BLaER1 (cell line): ENCODE measurements at regions not wholly inside any gene's neighbourhood (a gene's known extent, or its start where the extent isn't known, plus 50 kb on each side); places are given as distances from the start of the nearest gene placed in this dataset.

Experiments
- H3K27ac ChIP-seq: shearing (Covaris generic); formaldehyde crosslinking; 2 replicates; pipeline ENCODE4 v1.8.1; 2022
- H3K27me3 ChIP-seq: shearing (Covaris generic); formaldehyde crosslinking; 2 replicates; pipeline ENCODE4 v1.8.1; 2022
- H3K36me3 ChIP-seq: shearing (Covaris generic); formaldehyde crosslinking; 2 replicates; pipeline ENCODE4 v1.8.1; 2022
- H3K4me1 ChIP-seq: shearing (Covaris generic); formaldehyde crosslinking; 2 replicates; pipeline ENCODE4 v1.8.1; 2022
- H3K4me2 ChIP-seq: shearing (Covaris generic); formaldehyde crosslinking; 2 replicates; pipeline ENCODE4 v1.8.1; 2022
- H3K4me3 ChIP-seq: shearing (Covaris generic); formaldehyde crosslinking; 2 replicates; pipeline ENCODE4 v1.8.1; 2022
- H3K9ac ChIP-seq: shearing (Covaris generic); formaldehyde crosslinking; 2 replicates; pipeline ENCODE4 v1.8.1; 2022
- H3K9me3 ChIP-seq: shearing (Covaris generic); formaldehyde crosslinking; 2 replicates; pipeline ENCODE4 v1.8.1; 2022
- H4K20me1 ChIP-seq: shearing (Covaris generic); formaldehyde crosslinking; 2 replicates; pipeline ENCODE4 v1.8.1; 2022
- Cebpa-rat ChIP-seq: shearing (Covaris generic); IDR thresholded peaks from 2 replicates; pipeline ENCODE4 v1.8.1; 2022

DNA sequence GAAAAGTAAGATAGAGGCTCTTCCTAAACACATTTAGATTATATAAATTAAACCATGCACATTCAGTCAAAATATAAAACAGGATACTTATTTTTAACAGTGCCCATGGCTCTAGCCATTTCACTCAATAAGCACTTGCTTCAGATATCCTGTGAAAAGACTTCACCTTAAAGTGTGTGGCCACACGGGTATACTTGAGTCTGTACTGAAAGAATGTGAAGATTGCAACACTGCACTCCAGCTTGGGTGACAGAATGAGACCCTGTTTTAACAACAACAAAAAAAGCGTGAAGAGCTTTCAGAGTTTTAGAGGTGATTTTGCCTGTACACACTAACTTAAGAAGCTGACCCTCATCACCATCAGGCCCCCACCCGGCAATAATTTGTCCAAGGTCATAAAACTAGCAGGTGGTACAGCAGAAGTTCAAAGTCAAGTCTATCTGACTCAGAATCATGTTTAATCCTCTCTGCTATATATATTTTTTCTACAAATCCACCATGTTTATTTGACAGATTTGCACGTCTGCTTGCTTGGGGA, 203.5 kb upstream of the GUCY1A2 start:
- Histone ChIP-seq H3K9ac (no peak overlapping the region), H3K4me1 (no peaks in the 10 kb centered on the region), H4K20me1 (no peaks in the 10 kb centered on the region), H3K4me3 (no peak overlapping the region), H3K4me2 (no peak overlapping the region), H3K27me3 (no peaks in the 10 kb centered on the region), H3K9me3 (no peaks in the 10 kb centered on the region), H3K27ac (no peak overlapping the region), H3K36me3 (no peaks in the 10 kb centered on the region)
- no peak for TF ChIP-seq Cebpa-rat

DNA sequence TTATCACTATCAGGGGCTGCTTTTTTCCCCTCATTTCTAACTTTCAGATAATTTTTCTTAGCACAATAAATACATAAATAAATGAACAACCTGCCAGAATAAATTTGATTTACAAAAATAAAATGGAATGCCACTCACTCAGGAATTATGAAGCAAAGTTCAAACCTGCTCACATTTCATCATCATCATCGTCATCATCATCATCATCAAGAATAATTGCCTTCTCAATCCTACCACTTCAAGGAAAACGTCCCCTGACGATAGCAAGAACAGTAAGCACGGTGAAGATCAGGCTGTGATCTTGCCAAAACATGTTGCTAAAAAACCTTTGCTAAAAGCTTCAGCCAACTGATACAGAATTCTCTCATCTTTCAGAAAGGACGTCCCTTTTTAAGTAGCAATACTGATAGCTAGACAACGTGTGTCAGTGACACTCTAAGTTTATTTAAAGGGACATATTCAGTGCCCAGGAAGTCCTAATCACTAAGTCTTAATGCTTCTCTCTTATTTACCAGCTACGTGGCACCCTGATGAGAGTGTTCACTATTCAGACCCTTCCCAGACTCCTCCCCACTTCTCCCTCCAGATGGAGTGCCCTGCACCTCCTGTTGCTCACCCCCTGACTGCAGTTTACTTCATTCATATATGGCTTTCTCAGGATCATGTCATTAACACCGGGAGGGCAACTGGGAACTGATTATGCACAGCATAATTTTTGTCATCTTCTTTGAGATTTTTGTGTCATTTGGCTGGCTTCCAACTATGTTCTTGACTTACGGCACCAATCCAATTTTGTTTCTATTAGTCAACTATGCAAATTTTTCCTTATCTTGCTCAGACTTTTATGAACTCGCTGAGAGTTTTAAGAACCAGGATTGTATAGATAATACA, 200.1 kb upstream of the GUCY1A2 start:
- Histone ChIP-seq H3K27ac (no peak overlapping the region), H3K4me2 (no peak overlapping the region), H3K27me3 (no peaks in the 10 kb centered on the region), H3K9me3 (no peaks in the 10 kb centered on the region), H3K4me3 (no peak overlapping the region), H4K20me1 (no peaks in the 10 kb centered on the region), H3K36me3 (no peaks in the 10 kb centered on the region), H3K4me1 (no peaks in the 10 kb centered on the region), H3K9ac (no peak overlapping the region)
- no peak for TF ChIP-seq Cebpa-rat

- Histone ChIP-seq H3K4me1 (no peaks in the 10 kb centered on the region), H3K36me3 (no peaks in the 10 kb centered on the region), H3K9ac (no peak overlapping the region), H4K20me1 (no peaks in the 10 kb centered on the region), H3K9me3 (no peaks in the 10 kb centered on the region), H3K4me3 (no peak overlapping the region), H3K27ac (no peak overlapping the region), H3K4me2 (no peak overlapping the region), H3K27me3 (no peaks in the 10 kb centered on the region)
- no peak for TF ChIP-seq Cebpa-rat
Observed at GRCh38 chr11:107217444-107217843, 199.2 kb upstream of the GUCY1A2 start.

GRCh38 chr11:107215010-107215409, 196.7 kb upstream of the GUCY1A2 start:
- H3K36me3 ChIP-seq: no peaks in the 10 kb centered on the region
- H3K27me3 ChIP-seq: no peaks in the 10 kb centered on the region
- TF ChIP-seq Cebpa-rat: no peak
- no peaks in the 10 kb centered on the region for H4K20me1 ChIP-seq
- H3K9me3 ChIP-seq: no peaks in the 10 kb centered on the region
- H3K9ac ChIP-seq: no peak overlapping the region
- no peak overlapping the region for H3K4me2 ChIP-seq
- no peak overlapping the region for H3K4me3 ChIP-seq
- no peaks in the 10 kb centered on the region for H3K4me1 ChIP-seq
- no peak overlapping the region for H3K27ac ChIP-seq

DNA sequence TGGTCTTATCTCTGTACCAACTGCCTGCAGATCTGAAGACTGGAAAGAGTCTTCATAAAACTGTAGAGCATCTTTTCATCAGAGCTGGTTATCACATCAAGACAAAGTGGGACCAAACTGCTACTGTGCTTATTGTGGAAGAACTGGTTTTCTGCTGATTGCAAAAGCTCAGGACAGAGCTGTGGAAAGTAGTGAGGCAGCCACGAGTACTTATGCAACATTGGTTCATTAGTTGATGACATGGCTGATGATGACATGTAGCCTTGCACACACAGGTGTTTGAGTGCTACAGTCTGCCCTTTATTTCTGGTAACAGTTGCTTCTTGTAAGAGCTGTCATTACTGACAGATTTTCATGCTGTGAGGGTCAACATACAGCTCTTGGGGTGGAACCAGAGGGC, 185.4 kb upstream of the GUCY1A2 start:
- Histone ChIP-seq H3K4me2 (no peak overlapping the region), H3K27ac (no peak overlapping the region), H3K27me3 (no peaks in the 10 kb centered on the region)

GRCh38 chr11:107202241-107202640, 184.0 kb upstream of the GUCY1A2 start:
- no peaks in the 10 kb centered on the region for H3K36me3 ChIP-seq
- H3K9ac ChIP-seq: no peak overlapping the region
- H3K27ac ChIP-seq: no peak overlapping the region
- H3K4me1 ChIP-seq: peaks cover 9% of the 10 kb centered on the region
- H3K9me3 ChIP-seq: peaks cover 8% of the 10 kb centered on the region
- no peaks in the 10 kb centered on the region for H3K27me3 ChIP-seq
- H4K20me1 ChIP-seq: no peaks in the 10 kb centered on the region
- no peak for TF ChIP-seq Cebpa-rat
- no peak overlapping the region for H3K4me3 ChIP-seq
- H3K4me2 ChIP-seq: no peak overlapping the region

More for the DNA sequence above, 185.4 kb upstream of the GUCY1A2 start:
- Histone ChIP-seq H4K20me1 (no peaks in the 10 kb centered on the region), H3K4me1 (peaks cover 2% of the 10 kb centered on the region), H3K9me3 (peaks cover 8% of the 10 kb centered on the region), H3K4me3 (no peak overlapping the region), H3K36me3 (no peaks in the 10 kb centered on the region), H3K9ac (no peak overlapping the region)
- TF ChIP-seq Cebpa-rat: no peak

DNA sequence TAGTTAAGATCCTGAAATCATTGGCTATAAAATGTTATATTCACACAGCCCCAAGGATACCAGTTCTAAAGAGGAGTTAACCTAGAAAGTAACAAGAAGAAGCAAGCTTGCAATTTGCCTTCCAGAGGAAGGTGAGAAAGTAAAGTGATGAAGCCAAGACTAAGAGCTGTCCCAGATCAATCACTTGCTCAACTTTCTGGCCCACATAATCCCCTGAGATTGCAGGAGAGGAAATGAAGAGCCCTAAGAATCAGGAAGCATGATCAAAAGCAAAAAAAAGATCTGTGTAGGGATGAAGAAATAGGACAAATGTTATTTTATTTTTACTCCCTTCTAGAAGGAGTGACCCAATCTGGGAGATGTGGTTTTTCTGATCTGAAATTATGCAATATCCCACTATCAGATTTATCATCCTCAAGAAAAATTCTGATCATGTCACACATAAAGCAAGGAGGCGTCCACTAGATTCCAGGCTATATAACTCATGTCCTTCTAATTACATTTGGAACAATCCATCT, 180.3 kb upstream of the GUCY1A2 start:
- Histone ChIP-seq H3K27me3 (no peaks in the 10 kb centered on the region), H3K4me2 (peak overlapping the region; percentile 22; the same call in 1 of the 2 replicates), H3K9ac (no peak overlapping the region)

GRCh38 chr11:107197932-107198331, 179.7 kb upstream of the GUCY1A2 start:
- Histone ChIP-seq H3K27me3 (no peaks in the 10 kb centered on the region), H3K4me3 (no peak overlapping the region), H3K4me2 (no peak overlapping the region), H4K20me1 (no peaks in the 10 kb centered on the region), H3K9me3 (peaks cover 4% of the 10 kb centered on the region; the same call in 1 of the 2 replicates), H3K36me3 (no peaks in the 10 kb centered on the region), H3K4me1 (peaks cover 9% of the 10 kb centered on the region), H3K9ac (no peak overlapping the region), H3K27ac (no peak overlapping the region)
- no peak for TF ChIP-seq Cebpa-rat

More for the DNA sequence above, 180.3 kb upstream of the GUCY1A2 start:
- Histone ChIP-seq H3K9me3 (no peaks in the 10 kb centered on the region), H3K36me3 (no peaks in the 10 kb centered on the region), H3K27ac (no peak overlapping the region), H3K4me3 (no peak overlapping the region), H4K20me1 (no peaks in the 10 kb centered on the region), H3K4me1 (peaks cover 9% of the 10 kb centered on the region)
- peak; percentile 14; the same call in 1 of the 2 replicates for TF ChIP-seq Cebpa-rat

GRCh38 chr11:107196732-107197131, 178.5 kb upstream of the GUCY1A2 start:
- no peak for TF ChIP-seq Cebpa-rat
- H3K27ac ChIP-seq: no peak overlapping the region
- H3K4me1 ChIP-seq: peaks cover 9% of the 10 kb centered on the region
- no peaks in the 10 kb centered on the region for H4K20me1 ChIP-seq
- no peak overlapping the region for H3K9ac ChIP-seq
- peaks cover 5% of the 10 kb centered on the region; the same call in 1 of the 2 replicates for H3K9me3 ChIP-seq
- H3K4me3 ChIP-seq: no peak overlapping the region
- no peak overlapping the region for H3K4me2 ChIP-seq
- no peaks in the 10 kb centered on the region for H3K36me3 ChIP-seq
- no peaks in the 10 kb centered on the region for H3K27me3 ChIP-seq

DNA sequence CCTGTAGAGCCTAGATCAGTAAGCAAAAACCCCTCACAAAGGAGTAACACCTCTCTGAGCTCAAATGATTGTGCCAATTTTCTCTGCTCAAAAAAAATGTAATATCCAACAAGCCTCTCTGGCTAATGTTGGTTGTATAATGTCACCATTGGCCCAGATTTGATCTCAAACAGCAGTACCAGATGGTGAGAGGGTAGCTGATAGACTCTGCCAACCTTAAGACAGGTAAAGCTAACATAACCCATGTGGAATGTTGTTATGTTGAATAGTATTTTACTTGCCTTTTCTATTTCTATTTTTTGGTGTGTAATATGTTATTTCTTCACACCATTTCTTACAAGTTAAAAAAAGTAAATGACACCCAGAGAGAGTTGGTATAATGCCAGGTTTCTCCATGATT, 166.7 kb upstream of the GUCY1A2 start:
- Histone ChIP-seq H3K9me3 (no peaks in the 10 kb centered on the region), H3K4me1 (no peaks in the 10 kb centered on the region), H3K4me3 (no peak overlapping the region), H3K9ac (no peak overlapping the region), H3K27me3 (no peaks in the 10 kb centered on the region), H3K4me2 (no peak overlapping the region), H3K36me3 (no peaks in the 10 kb centered on the region), H3K27ac (no peak overlapping the region), H4K20me1 (no peaks in the 10 kb centered on the region)
- TF ChIP-seq Cebpa-rat: no peak
